ENCODE measurements at regions not wholly inside any gene's neighbourhood (a gene's known extent, or its start where the extent isn't known, plus 50 kb on each side); places are given as distances from the start of the nearest gene placed in this dataset.
"Not testable (repeated sequence)": the region's sequence is repeated elsewhere in the genome, so short reads cannot be mapped to it uniquely, and the experiment has no call there.

DNA sequence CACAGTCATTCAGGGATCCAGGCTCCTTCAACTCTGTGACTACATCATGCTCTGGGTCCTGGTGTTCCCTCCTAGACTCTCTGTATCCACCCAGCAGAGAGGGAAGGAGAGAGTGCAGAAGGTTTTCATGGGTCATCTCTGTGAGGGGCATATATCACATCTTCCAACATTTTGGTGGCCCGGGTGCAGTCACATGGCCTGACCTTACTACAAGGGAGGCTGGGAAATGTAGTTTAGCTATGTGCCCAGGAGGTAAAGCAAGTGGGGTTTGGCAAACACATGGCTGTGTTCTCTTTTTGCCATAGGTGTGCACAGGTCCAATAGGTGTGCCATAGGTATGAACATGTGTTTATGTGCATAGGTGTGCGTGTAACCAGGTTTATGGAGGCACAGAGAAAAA is 222.2 kb upstream of the EEF2KMT start:
- Mint-ChIP-seq H3K4me1 (ENCODE audit: low read depth) (no peaks in the 10 kb centered on the region), H3K27ac (no peak overlapping the region), H3K4me3 (no peak overlapping the region), H3K27me3 (peaks cover 10% of the 10 kb centered on the region), H3K9me3 (ENCODE audit: low read depth) (no peaks in the 10 kb centered on the region), H3K36me3 (no peaks in the 10 kb centered on the region)

DNA sequence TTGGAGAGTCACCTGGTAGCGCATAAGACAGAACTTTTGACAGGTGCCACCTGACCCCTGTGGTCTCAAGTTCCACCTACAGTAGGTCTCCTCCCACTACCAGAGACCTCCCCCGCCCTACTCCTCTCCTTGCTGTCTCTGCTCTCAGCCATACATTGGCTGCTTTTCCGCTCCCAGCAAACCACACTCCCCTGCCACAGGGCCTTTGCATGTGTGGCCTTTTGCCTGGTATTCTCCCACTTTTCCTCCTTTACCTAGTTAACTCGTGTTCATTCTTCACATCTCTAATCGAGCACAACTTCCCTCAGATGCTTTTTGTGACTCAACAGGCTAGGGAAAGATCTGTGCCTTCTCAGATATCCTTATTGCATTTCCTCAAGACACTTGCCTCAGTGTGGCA is 218.3 kb upstream of the EEF2KMT start:
- H3K9me3 Mint-ChIP-seq (ENCODE audit: low read depth), result no peaks in the 10 kb centered on the region
- H3K27ac Mint-ChIP-seq, result no peak overlapping the region
- peaks cover 3% of the 10 kb centered on the region for H3K27me3 Mint-ChIP-seq
- H3K36me3 Mint-ChIP-seq, result no peaks in the 10 kb centered on the region
- H3K4me3 Mint-ChIP-seq, result no peak overlapping the region
- no peaks in the 10 kb centered on the region for H3K4me1 Mint-ChIP-seq (ENCODE audit: low read depth)

DNA sequence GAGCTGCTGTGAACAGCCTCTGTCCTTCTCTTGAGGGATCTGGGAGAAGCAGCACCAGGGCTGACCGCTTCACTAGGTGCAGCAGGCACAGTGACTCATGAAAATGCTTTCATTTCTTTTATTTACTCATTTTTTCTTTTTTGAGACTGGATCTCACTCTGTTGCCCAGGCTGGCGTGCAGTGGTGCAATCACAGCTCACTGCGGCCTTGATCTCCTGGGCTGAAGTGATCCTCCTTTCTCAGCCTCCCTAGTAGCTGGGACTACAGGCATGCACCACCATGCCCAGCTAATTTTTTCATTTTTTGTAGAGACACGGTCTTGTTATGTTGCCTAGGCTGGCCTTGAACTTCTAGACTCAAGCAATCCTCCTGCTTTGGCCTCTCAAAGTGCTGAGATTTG is 216.8 kb upstream of the EEF2KMT start:
- Mint-ChIP-seq H3K36me3 (no peaks in the 10 kb centered on the region), H3K9me3 (ENCODE audit: low read depth) (no peaks in the 10 kb centered on the region), H3K4me1 (ENCODE audit: low read depth) (no peaks in the 10 kb centered on the region), H3K27ac (no peak overlapping the region), H3K4me3 (no peak overlapping the region), H3K27me3 (peaks cover 3% of the 10 kb centered on the region)

DNA sequence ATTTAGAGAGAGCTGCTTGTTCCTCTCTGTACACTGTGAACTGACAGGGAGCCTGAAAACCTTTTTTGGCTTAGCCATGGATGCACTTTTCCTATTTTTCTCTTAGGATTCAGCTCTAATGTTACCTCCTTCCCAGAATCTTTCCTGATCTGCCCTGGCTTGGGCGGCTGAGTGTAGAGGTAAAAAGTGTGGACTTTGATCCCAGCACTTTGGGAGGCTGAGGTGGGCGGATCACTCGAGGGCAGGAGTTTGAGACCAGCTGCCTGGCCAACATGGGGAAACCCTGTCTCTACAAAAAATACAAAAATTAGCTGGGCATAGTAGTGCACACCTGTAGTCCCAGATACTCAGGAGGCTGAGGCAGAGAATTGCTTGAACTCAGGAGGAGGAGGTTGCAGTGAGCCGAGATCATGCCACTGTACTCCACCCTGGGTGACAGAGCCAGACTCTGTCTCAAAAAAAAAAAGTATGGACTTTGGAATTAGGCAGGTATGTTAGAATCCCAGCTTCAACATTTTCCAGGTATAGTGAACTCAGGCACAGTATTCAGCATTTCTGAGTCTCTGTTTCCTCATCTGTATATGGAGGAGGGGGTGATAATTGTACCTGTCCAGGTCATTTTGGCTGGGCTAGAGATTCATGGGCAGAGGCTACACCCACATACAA is 212.5 kb upstream of the EEF2KMT start:
- Mint-ChIP-seq H3K36me3 (no peaks in the 10 kb centered on the region), H3K9me3 (ENCODE audit: low read depth) (peaks cover 6% of the 10 kb centered on the region), H3K27me3 (peaks cover 7% of the 10 kb centered on the region), H3K27ac (no peak overlapping the region), H3K4me3 (no peak overlapping the region), H3K4me1 (ENCODE audit: low read depth) (no peaks in the 10 kb centered on the region)

DNA sequence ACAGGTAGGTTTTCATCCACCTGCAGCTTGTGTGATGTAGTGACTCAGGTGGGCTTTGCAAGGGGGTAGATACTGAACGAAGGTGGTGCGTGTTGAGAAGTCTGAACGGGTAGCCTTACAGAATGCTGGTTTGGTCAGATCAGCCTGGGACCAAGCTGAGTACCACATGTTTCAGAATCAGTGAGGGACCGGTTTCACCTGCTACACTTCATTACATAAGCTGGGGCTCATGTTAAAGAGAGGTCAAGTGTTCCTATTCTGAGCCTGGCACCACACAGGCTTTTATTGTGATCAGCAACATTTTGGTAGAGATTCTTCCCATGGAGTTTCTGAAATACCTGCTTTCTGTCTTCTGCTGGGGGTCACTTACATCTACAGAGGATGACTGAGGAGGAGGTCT is 207.4 kb upstream of the EEF2KMT start:
- H3K27ac Mint-ChIP-seq, result no peak overlapping the region
- H3K4me3 Mint-ChIP-seq, result no peak overlapping the region
- H3K9me3 Mint-ChIP-seq (ENCODE audit: low read depth), result peaks cover 12% of the 10 kb centered on the region
- H3K27me3 Mint-ChIP-seq, result peaks cover 17% of the 10 kb centered on the region
- H3K36me3 Mint-ChIP-seq, result peaks cover 4% of the 10 kb centered on the region
- no peaks in the 10 kb centered on the region for H3K4me1 Mint-ChIP-seq (ENCODE audit: low read depth)

DNA sequence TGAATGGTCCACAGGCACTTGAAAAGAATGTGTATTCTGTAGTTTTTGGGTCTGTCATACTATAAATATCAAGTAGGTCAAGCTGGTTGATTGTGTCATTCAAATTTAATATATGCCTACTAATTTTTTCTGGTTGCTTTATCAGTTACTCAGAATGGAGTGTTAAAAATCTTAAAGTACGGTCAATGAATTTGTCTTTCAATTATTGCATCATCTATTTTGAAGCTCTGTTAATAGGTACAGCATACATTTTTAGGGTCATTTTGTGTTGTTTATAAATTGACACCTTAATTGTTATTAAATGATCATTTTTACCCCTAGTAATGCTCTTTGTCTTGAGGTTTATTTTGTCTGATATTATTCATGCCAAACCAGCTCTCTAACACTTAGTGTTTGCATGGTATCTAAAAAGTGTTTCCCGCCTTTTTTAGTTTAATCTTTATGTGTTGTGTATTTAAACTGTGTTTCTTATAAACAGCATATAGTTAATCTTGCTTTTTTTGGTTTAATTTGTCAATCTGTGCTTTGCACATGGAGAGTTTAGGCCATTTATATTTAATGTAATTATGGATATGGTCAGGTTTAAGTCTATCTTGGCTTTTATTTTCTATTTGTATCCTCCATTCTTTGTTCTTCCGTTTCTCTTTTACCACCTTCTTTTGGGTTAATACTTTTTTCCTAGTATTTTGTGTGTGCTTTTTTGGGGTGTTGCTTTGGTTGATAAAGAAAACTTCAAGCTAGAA is 204.9 kb upstream of the EEF2KMT start:
- H3K4me3 Mint-ChIP-seq, result no peak overlapping the region
- peaks cover 6% of the 10 kb centered on the region for H3K9me3 Mint-ChIP-seq (ENCODE audit: low read depth)
- H3K36me3 Mint-ChIP-seq, result peaks cover 4% of the 10 kb centered on the region
- H3K27me3 Mint-ChIP-seq, result peaks cover 13% of the 10 kb centered on the region
- no peaks in the 10 kb centered on the region for H3K4me1 Mint-ChIP-seq (ENCODE audit: low read depth)
- H3K27ac Mint-ChIP-seq, result no peak overlapping the region

DNA sequence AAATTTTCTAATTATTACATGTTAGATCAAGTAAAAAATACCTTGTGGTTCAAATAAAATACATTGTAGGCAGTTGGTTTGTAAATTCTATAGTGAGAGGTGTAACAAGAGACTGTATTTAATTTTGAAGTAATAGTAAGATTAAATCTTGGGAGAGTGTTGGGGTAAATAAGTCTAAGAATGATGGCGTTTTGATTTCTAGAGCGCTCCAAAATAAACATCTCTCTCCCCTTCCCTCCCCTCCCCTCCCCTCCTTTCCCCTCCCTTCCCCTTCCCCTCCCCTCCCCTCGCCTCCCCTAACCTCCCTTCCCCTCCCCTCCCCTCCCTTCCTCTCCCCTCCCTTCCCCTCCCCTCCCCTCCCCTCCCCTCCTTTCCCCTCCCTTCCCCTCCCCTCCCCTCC is 200.6 kb upstream of the EEF2KMT start:
- no peak overlapping the region for H3K4me3 Mint-ChIP-seq
- peaks cover 6% of the 10 kb centered on the region for H3K9me3 Mint-ChIP-seq (ENCODE audit: low read depth)
- peaks cover 4% of the 10 kb centered on the region for H3K36me3 Mint-ChIP-seq
- no peak overlapping the region for H3K27ac Mint-ChIP-seq
- no peaks in the 10 kb centered on the region for H3K4me1 Mint-ChIP-seq (ENCODE audit: low read depth)
- H3K27me3 Mint-ChIP-seq, result peaks cover 13% of the 10 kb centered on the region

DNA sequence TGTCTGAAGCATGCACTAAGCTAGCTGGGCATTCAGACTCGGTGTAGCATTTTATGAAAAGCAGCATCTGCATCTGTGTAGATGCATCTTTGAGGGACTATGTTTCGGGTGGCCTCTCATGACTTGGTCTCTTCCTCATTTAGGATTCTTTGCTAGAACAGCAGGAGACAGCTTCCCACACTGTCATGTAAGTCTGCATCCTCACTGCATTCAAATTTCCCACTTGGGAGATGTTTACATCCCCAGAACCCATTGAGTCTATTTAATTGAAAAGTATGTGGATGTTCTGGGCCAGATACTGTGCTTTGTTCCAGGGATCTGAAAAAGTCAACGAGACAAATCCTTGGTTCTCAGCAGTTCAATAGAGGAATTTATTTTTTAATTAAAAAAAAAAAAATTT is 198.6 kb upstream of the EEF2KMT start:
- no peaks in the 10 kb centered on the region for H3K36me3 Mint-ChIP-seq
- H3K27me3 Mint-ChIP-seq, result peaks cover 13% of the 10 kb centered on the region
- H3K4me1 Mint-ChIP-seq (ENCODE audit: low read depth), result no peaks in the 10 kb centered on the region
- no peak overlapping the region for H3K27ac Mint-ChIP-seq
- H3K9me3 Mint-ChIP-seq (ENCODE audit: low read depth), result no peaks in the 10 kb centered on the region
- no peak overlapping the region for H3K4me3 Mint-ChIP-seq

DNA sequence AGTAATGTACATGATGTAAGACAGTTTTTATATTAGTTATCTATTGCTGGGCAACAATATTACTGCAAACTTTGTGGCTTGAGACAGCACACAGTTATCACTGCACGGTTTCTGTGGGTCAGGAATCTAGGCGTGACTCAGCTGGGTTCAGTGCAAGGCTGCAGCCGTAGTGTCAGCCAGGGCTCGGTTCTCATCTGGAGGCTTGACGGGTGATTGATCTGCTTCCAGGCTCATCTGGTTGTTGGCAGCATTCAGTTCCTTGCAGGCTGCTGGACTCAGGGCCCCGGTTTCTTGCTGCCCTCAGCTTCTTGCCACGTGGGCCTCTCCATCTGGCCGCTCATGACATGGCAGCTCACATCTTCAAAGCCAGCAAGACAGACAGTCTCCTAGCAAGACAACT is 197.7 kb upstream of the EEF2KMT start:
- not testable (repeated sequence) for H3K4me1 Mint-ChIP-seq (ENCODE audit: low read depth)

DNA sequence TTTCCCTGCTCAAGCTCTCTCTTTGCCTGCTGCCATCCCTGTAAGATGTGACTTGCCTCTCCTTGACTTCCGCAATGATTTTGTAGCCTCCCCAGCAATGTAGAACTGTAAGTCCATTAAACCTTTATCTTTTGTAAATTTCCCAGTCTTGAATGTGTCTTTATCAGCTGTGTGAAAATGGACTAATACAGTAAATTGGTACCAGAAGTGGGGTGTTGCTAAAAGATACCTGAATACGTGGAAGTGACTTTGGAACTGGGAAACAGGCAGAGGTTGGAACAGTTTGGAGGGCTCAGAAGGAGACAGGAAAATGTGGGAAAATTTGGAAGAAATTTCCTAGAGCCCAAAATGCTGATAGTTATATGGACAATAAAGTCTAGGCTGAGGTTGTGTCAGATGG is 184.6 kb upstream of the EEF2KMT start:
- H3K4me3 Mint-ChIP-seq; H3K27me3 Mint-ChIP-seq; H3K27ac Mint-ChIP-seq; H3K4me1 Mint-ChIP-seq (ENCODE audit: low read depth); H3K36me3 Mint-ChIP-seq: not testable (repeated sequence)
- H3K9me3 Mint-ChIP-seq (ENCODE audit: low read depth), result peaks cover 39% of the 10 kb centered on the region

More for the DNA sequence above, 197.7 kb upstream of the EEF2KMT start:
- H3K27me3 Mint-ChIP-seq; H3K9me3 Mint-ChIP-seq (ENCODE audit: low read depth); H3K36me3 Mint-ChIP-seq; H3K4me3 Mint-ChIP-seq; H3K27ac Mint-ChIP-seq: not testable (repeated sequence)

DNA sequence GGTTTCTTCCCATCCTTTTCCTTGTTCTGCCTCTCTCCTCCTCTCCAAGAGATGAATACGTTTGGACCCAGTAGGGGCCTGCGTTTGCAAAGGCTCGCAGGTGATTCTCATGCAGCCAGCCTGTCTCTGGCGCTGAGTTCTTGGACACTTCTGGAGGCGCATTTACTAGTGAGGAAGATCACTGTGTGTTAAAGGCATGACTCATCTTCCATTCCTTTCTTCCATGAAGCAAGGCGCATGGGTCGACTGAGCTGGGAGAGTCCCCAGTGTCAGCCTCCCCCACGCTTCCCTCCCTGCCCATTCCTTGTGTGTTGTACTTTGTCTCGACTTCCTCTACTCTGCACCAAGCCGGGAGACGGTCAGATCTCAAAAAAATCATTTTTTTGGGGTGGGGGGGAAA is 159.9 kb upstream of the EEF2KMT start:
- Mint-ChIP-seq H3K27ac (no peak overlapping the region), H3K9me3 (ENCODE audit: low read depth) (no peaks in the 10 kb centered on the region), H3K27me3 (peaks cover 8% of the 10 kb centered on the region), H3K36me3 (no peaks in the 10 kb centered on the region), H3K4me3 (no peak overlapping the region), H3K4me1 (ENCODE audit: low read depth) (no peaks in the 10 kb centered on the region)

DNA sequence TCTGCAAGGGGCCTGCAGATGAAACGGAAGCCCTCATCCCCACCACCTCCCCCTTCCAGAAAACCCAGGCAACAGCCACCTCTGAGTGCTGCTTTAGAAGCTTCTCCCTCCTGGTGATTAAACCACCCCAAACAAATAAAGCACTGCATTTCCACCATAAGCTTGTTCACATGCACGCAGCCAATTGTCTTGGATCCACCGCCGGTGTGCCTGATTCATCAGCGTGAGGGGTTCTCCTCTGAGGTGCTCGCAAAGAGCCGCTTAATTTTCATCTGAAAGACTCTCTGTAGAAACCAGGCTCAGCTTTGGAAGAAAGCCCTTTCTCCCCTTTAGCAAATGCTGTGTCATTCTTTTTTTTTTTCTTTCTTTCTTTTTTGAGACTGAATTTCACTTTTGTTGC is 155.2 kb upstream of the EEF2KMT start:
- no peaks in the 10 kb centered on the region for H3K4me1 Mint-ChIP-seq (ENCODE audit: low read depth)
- H3K36me3 Mint-ChIP-seq, result no peaks in the 10 kb centered on the region
- H3K4me3 Mint-ChIP-seq, result no peak overlapping the region
- H3K9me3 Mint-ChIP-seq (ENCODE audit: low read depth), result no peaks in the 10 kb centered on the region
- peaks cover 7% of the 10 kb centered on the region for H3K27me3 Mint-ChIP-seq
- no peak overlapping the region for H3K27ac Mint-ChIP-seq

DNA sequence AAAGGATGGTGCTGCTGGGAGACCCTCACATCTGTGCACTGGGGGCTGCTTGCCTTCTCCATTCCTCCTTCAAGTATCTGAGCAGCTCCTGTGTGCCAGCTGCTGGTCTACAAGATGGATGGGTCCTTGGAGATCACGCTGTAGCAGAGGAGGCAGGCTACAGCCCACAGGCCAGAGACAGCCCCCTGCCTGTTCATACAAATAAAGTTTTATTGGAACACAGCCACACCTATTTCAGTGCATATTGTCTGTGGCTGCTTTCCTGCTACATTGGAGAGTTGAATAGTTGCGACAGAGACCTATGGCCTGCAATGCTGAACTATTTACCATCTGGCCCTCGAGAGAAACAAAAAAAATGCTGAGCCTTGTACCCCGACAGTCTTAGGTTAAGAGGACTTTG is 149.8 kb upstream of the EEF2KMT start:
- H3K27ac Mint-ChIP-seq; H3K4me3 Mint-ChIP-seq; H3K9me3 Mint-ChIP-seq (ENCODE audit: low read depth); H3K4me1 Mint-ChIP-seq (ENCODE audit: low read depth); H3K36me3 Mint-ChIP-seq; H3K27me3 Mint-ChIP-seq: not testable (repeated sequence)

DNA sequence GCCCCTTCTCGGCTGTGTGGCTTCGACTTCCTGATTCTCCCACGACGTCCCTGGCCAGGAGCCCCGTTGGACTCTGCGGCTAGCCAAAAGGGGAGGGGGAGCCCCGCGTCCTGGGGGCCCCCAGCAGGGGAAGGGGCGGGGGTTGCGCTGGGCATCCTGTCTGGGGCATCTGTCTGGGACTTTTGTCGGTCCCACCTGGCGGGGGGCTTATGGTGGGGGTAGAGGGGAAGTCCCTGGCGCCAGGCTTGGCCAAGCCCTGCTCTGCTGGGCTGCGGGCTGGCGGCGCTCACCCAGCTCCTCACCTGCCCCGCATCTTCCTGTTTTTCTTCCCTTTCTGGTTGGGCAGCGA is 142.7 kb upstream of the EEF2KMT start:
- H3K4me3 Mint-ChIP-seq; H3K4me1 Mint-ChIP-seq (ENCODE audit: low read depth): not testable (repeated sequence)
- H3K27me3 Mint-ChIP-seq, result peaks cover 27% of the 10 kb centered on the region

DNA sequence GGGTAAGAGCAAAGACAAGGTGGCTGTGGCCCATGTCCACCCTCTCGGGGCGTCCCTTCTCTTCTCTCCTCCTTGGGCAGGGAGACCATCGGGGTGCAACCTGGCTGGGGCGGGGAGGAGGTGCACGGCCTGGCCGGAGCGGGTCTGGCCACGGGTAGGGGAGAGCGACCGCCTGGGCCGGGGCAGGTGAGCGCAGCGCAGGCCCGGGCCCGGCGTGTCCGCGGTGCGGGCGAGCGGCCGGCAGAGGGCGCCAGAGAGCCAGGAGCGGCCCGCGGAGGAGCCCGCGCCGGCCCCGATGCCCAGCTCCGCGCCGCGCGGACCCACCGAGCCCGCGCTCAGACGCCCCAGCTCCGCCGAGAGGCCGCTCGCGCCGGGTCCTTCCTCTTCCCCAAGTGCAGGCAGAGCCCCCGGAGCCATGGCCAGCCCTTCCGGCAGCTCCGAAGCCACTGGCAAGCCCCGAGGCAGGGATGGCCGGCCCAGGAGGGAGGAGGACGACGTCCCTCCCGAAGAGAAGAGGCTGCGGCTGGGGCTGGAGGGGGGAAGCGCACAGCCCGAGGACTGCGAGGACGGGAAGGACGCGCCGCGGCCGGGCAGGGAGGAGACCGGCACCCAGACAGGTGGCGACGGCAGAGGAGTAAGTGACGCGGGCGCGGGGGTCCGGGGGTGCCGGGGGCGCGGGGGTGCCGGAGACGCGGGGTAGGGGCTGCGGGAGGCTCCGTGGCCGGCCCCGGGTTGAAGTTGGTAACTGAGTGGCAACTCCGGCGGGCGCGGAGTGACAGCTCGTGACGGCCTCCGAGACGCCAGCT is 142.1 kb upstream of the EEF2KMT start:
- not testable (repeated sequence) for H3K9me3 Mint-ChIP-seq (ENCODE audit: low read depth); H3K27ac Mint-ChIP-seq; H3K36me3 Mint-ChIP-seq; H3K4me1 Mint-ChIP-seq (ENCODE audit: low read depth)
- H3K4me3 Mint-ChIP-seq, result peak overlapping the region; percentile 84
- H3K27me3 Mint-ChIP-seq, result peaks cover 23% of the 10 kb centered on the region

More for the DNA sequence above, 142.7 kb upstream of the EEF2KMT start:
- not testable (repeated sequence) for H3K36me3 Mint-ChIP-seq; H3K27ac Mint-ChIP-seq; H3K9me3 Mint-ChIP-seq (ENCODE audit: low read depth)
